PC-9 (cell line): ENCODE measurements at regions not wholly inside any gene's neighbourhood (a gene's known extent, or its start where the extent isn't known, plus 50 kb on each side); places are given as distances from the start of the nearest gene placed in this dataset.

ENCODE experiments used
- BruUV-seq: library from RNA; stranded (reverse); fragments of 400-500 nt; replicated peaks from 2 replicates; lab custom pipeline; 2021; lab: Mats Ljungman, UMichigan
- CTCF ChIA-PET: fragments of 300-600 bp; sonication (Branson Sonifier 250); formaldehyde crosslinking; loops from one replicate; lab custom pipeline; 2022; ENCODE audit warnings: antibody characterized with exemption; lab: Charles Lee
- POLR2A ChIA-PET: fragments of 300-600 bp; sonication (Branson Sonifier 250); formaldehyde crosslinking; loops from one replicate; lab custom pipeline; 2022; ENCODE audit warnings: antibody characterized with exemption; ENCODE audit not compliant: unreplicated experiment; lab: Charles Lee
- DNase-seq, 2 experiments: peaks; one replicate each; pipeline versions ENCODE4 v3.0.0 to v3.0.0-alpha.2; 2015 to 2022; ENCODE audit warnings: mixed read lengths in 1 of 2
- H2AFZ ChIP-seq: fragments of 200-600 bp; sonication (generic); 2 replicates; pipeline ENCODE4 v1.8.1; 2017; ENCODE audit warnings: antibody characterized with exemption
- H3F3A ChIP-seq: fragments of 200-600 bp; sonication (generic); 2 replicates; pipeline ENCODE4 v1.8.1; 2017; ENCODE audit warnings: antibody characterized with exemption, mild to moderate bottlenecking, low read depth; ENCODE audit not compliant: insufficient read depth
- H3K27ac ChIP-seq: fragments of 200-600 bp; sonication (generic); 2 replicates; pipeline ENCODE4 v1.6.1; 2016; ENCODE audit warnings: mixed run types
- H3K27me3 ChIP-seq: fragments of 200-600 bp; sonication (generic); 2 replicates; pipeline ENCODE4 v1.6.1; 2016; ENCODE audit warnings: low read depth, mixed run types; ENCODE audit not compliant: insufficient read depth
- H3K36me3 ChIP-seq: fragments of 200-600 bp; sonication (generic); 2 replicates; pipeline ENCODE4 v1.6.1; 2016; ENCODE audit warnings: low read depth, mixed run types
- H3K4me1 ChIP-seq: fragments of 200-600 bp; sonication (generic); replicated peaks from 2 replicates; pipeline ENCODE4 v1.6.1; 2016; ENCODE audit warnings: mixed run types; ENCODE audit not compliant: insufficient read depth
- H3K4me2 ChIP-seq: fragments of 200-600 bp; sonication (generic); 2 replicates; pipeline ENCODE4 v1.6.1; 2017; ENCODE audit warnings: mixed run types
- H3K4me3 ChIP-seq: fragments of 200-600 bp; sonication (generic); 2 replicates; pipeline ENCODE4 v1.6.1; 2016; ENCODE audit warnings: mixed run types
- H3K79me2 ChIP-seq: fragments of 200-600 bp; sonication (generic); 2 replicates; pipeline ENCODE4 v1.6.1; 2017; ENCODE audit warnings: low read depth, mixed run types
- H3K9me2 ChIP-seq: fragments of 200-600 bp; sonication (generic); 2 replicates; pipeline ENCODE4 v1.8.1; 2017; ENCODE audit warnings: mild to moderate bottlenecking; ENCODE audit not compliant: insufficient read depth
- H3K9me3 ChIP-seq: fragments of 200-600 bp; sonication (generic); 2 replicates; pipeline ENCODE4 v1.8.1; 2016; ENCODE audit warnings: low read depth; ENCODE audit not compliant: insufficient read depth
- H4K20me1 ChIP-seq: fragments of 200-600 bp; sonication (generic); 2 replicates; pipeline ENCODE4 v1.8.1; 2017; ENCODE audit not compliant: insufficient read depth
- CTCF ChIP-seq: fragments of 200-600 bp; sonication (generic); conservative IDR thresholded peaks from 2 replicates; pipeline ENCODE4 v1.6.1; 2017; ENCODE audit warnings: mixed run types, antibody characterized with exemption, mild to moderate bottlenecking, moderate library complexity
- EZH2 ChIP-seq: fragments of 200-600 bp; sonication (generic); IDR thresholded peaks from 2 replicates; pipeline ENCODE4 v1.8.0; 2017; ENCODE audit warnings: antibody characterized with exemption, low read depth
- intact Hi-C: fragments of 100-400 bp; cut with micrococcal nuclease; formaldehyde crosslinking; loops from one replicate; pipeline ENCODE4 v1.10.0; 2022; ENCODE audit not compliant: unreplicated experiment

GRCh38 chrX:128601706-128602105 is 549.5 kb upstream of the ACTRT1 start:
- TF ChIP-seq CTCF (no peak), EZH2 (no peak)
- no peaks in the 10 kb centered on the region for H3F3A ChIP-seq
- intact Hi-C loops: no loop called here
- H3K36me3 ChIP-seq: no peaks in the 10 kb centered on the region
- H3K9me3 ChIP-seq: no peaks in the 10 kb centered on the region
- H4K20me1 ChIP-seq: no peaks in the 10 kb centered on the region
- BruUV-seq: no TSS peak
- CTCF ChIA-PET: no interaction called here
- H3K9me2 ChIP-seq: no peaks in the 10 kb centered on the region
- H3K27ac ChIP-seq: no peak overlapping the region
- H3K79me2 ChIP-seq: no peaks in the 10 kb centered on the region
- no peak overlapping the region for H3K4me3 ChIP-seq
- no peak overlapping the region for H3K4me2 ChIP-seq
- H2AFZ ChIP-seq: no peak overlapping the region
- H3K4me1 ChIP-seq: no peaks in the 10 kb centered on the region
- no peak for DNase-seq
- no peaks in the 10 kb centered on the region for H3K27me3 ChIP-seq
- POLR2A ChIA-PET: no interaction called here

GRCh38 chrX:128599632-128600031 is 547.4 kb upstream of the ACTRT1 start:
- Histone ChIP-seq H3K27ac (no peak overlapping the region), H3K79me2 (no peaks in the 10 kb centered on the region), H3K9me3 (no peaks in the 10 kb centered on the region), H3K4me3 (no peak overlapping the region), H3K9me2 (no peaks in the 10 kb centered on the region), H3F3A (no peaks in the 10 kb centered on the region), H3K27me3 (no peaks in the 10 kb centered on the region), H2AFZ (no peak overlapping the region), H4K20me1 (no peaks in the 10 kb centered on the region), H3K4me2 (no peak overlapping the region), H3K4me1 (no peaks in the 10 kb centered on the region), H3K36me3 (no peaks in the 10 kb centered on the region)
- intact Hi-C loops: no loop called here
- ChIA-PET CTCF (no interaction called here), POLR2A (no interaction called here)
- TF ChIP-seq CTCF: no peak
- TF ChIP-seq EZH2: no peak
- DNase-seq: no peak
- no TSS peak for BruUV-seq

- H3F3A ChIP-seq: no peaks in the 10 kb centered on the region
- H4K20me1 ChIP-seq: no peaks in the 10 kb centered on the region
- no TSS peak for BruUV-seq
- no peaks in the 10 kb centered on the region for H3K9me3 ChIP-seq
- no peaks in the 10 kb centered on the region for H3K27me3 ChIP-seq
- TF ChIP-seq CTCF (no peak), EZH2 (no peak)
- no peaks in the 10 kb centered on the region for H3K36me3 ChIP-seq
- no peaks in the 10 kb centered on the region for H3K4me1 ChIP-seq
- H3K27ac ChIP-seq: no peak overlapping the region
- no peaks in the 10 kb centered on the region for H3K9me2 ChIP-seq
- no peak overlapping the region for H2AFZ ChIP-seq
- DNase-seq: no peak
- intact Hi-C loops: no loop called here
- no peaks in the 10 kb centered on the region for H3K79me2 ChIP-seq
- no peak overlapping the region for H3K4me2 ChIP-seq
- ChIA-PET CTCF (no interaction called here), POLR2A (no interaction called here)
- H3K4me3 ChIP-seq: no peak overlapping the region
These were observed 529.8 kb upstream of the ACTRT1 start for GRCh38 chrX:128582036-128582435.
